GM18873 (cell line): ENCODE measurements at regions not wholly inside any gene's neighbourhood (a gene's known extent, or its start where the extent isn't known, plus 50 kb on each side); places are given as distances from the start of the nearest gene placed in this dataset.

ENCODE experiments used
- ATAC-seq: cut with Tn5 transposase; IDR thresholded peaks from one replicate; pipeline ENCODE4 v1.9.1; 2021; ENCODE audit warnings: mild to moderate bottlenecking, moderate library complexity, moderate number of reproducible peaks; ENCODE audit not compliant: unreplicated experiment, low FRiP score

GRCh38 chr2:187978356-187978755 lies 313.3 kb upstream of the GULP1 start:
- no peak for ATAC-seq

GRCh38 chr2:187982668-187983067 lies 309.0 kb upstream of the GULP1 start:
- ATAC-seq: peak; percentile 69

- ATAC-seq: no peak
Observed at GRCh38 chr2:187985195-187985594, 306.5 kb upstream of the GULP1 start.

- ATAC-seq: no peak
Observed at GRCh38 chr2:187985923-187986322, 305.8 kb upstream of the GULP1 start.

- ATAC-seq: no peak
Observed at GRCh38 chr2:187986390-187987105, 305.1 kb upstream of the GULP1 start.

- no peak for ATAC-seq
Observed at GRCh38 chr2:187988348-187988747, 303.3 kb upstream of the GULP1 start.

GRCh38 chr2:187989925-187990623 lies 301.6 kb upstream of the GULP1 start:
- no peak for ATAC-seq

- no peak for ATAC-seq
Observed at GRCh38 chr2:187991389-187991788, 300.3 kb upstream of the GULP1 start.

- no peak for ATAC-seq
Observed at GRCh38 chr2:187994464-187995331, 297.0 kb upstream of the GULP1 start.

- no peak for ATAC-seq
Observed at GRCh38 chr2:187995556-187995955, 296.1 kb upstream of the GULP1 start.

- ATAC-seq: no peak
Observed at GRCh38 chr2:187996630-187997029, 295.0 kb upstream of the GULP1 start.

- ATAC-seq: no peak
Observed at GRCh38 chr2:188000189-188000588, 291.5 kb upstream of the GULP1 start.

GRCh38 chr2:188003800-188004199 lies 287.9 kb upstream of the GULP1 start:
- ATAC-seq: no peak

- ATAC-seq: no peak
Observed at GRCh38 chr2:188013767-188014166, 277.9 kb upstream of the GULP1 start.

- ATAC-seq: no peak
Observed at GRCh38 chr2:188016917-188017316, 274.8 kb upstream of the GULP1 start.

- ATAC-seq: no peak
Observed at GRCh38 chr2:188022389-188022788, 269.3 kb upstream of the GULP1 start.

GRCh38 chr2:188023035-188023434 lies 268.6 kb upstream of the GULP1 start:
- no peak for ATAC-seq

GRCh38 chr2:188024811-188025210 lies 266.9 kb upstream of the GULP1 start:
- ATAC-seq: no peak

GRCh38 chr2:188028739-188029138 lies 262.9 kb upstream of the GULP1 start:
- ATAC-seq: no peak

GRCh38 chr2:188032306-188032705 lies 259.4 kb upstream of the GULP1 start:
- no peak for ATAC-seq

GRCh38 chr2:188032786-188033185 lies 258.9 kb upstream of the GULP1 start:
- ATAC-seq: no peak
